Esophagus squamous epithelium (tissue), 4 donors: ENCODE measurements at regions not wholly inside any gene's neighbourhood (a gene's known extent, or its start where the extent isn't known, plus 50 kb on each side); places are given as distances from the start of the nearest gene placed in this dataset.

Source experiments
- POLR2A ChIP-seq, 4 donors: fragments of 450-650 bp; IDR thresholded peaks; one replicate each; pipeline ENCODE4 v1.6.1; 2017; ENCODE audit warnings: antibody characterized with exemption in 4 of 4, mild to moderate bottlenecking in 4 of 4, moderate library complexity in 3 of 4
- TF ChIP-seq, protein P1 (sequence below), 6 experiments: fragments of 450-650 bp in 4 of 6; fragments of 200-600 bp in 2 of 6; sonication (generic) in 2 of 6; IDR thresholded peaks; one replicate each; pipeline ENCODE4 v1.5.1; 2016 to 2019; ENCODE audit warnings: antibody characterized with exemption in 6 of 6, mild to moderate bottlenecking in 4 of 6, moderate library complexity in 4 of 6

DNA sequence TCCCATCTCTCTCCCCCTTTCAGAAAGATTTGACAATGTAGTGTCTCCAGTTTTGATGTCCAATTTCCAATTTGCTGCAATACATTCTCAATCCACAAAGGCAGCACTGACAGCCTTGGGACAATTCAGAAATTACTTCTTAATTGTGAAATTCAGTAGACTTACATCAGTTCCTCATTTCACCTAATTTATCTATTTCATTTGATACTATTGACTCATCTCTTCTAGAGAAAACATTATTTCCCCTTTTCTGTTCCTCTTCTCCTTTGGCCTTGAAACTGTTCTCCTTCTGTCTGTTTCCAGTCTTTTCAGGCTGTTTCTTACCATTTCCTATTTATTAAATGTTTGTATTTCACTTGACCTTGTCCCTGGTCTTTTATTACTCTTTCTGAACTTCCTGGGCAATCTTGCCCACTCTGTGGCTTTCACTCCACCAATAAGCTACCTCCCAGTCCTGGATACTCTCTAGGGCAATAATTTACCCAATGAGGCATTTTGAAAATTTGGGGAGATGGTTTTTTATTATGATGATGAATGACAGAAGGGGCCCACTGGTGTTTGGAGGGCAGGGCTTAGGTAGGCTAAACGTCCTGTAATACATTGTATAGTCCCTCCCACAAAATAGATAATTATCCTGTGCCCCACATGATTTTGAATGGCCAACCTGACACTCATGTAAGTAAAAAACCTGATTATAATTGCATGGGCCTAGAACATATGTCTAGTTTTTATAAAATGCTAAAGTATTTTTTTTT is 498.0 kb upstream of the BOD1L1 start:
- TF ChIP-seq, protein P1, sequence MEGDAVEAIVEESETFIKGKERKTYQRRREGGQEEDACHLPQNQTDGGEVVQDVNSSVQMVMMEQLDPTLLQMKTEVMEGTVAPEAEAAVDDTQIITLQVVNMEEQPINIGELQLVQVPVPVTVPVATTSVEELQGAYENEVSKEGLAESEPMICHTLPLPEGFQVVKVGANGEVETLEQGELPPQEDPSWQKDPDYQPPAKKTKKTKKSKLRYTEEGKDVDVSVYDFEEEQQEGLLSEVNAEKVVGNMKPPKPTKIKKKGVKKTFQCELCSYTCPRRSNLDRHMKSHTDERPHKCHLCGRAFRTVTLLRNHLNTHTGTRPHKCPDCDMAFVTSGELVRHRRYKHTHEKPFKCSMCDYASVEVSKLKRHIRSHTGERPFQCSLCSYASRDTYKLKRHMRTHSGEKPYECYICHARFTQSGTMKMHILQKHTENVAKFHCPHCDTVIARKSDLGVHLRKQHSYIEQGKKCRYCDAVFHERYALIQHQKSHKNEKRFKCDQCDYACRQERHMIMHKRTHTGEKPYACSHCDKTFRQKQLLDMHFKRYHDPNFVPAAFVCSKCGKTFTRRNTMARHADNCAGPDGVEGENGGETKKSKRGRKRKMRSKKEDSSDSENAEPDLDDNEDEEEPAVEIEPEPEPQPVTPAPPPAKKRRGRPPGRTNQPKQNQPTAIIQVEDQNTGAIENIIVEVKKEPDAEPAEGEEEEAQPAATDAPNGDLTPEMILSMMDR (IDR thresholded peaks at IDR 0.05), result no peak
- TF ChIP-seq POLR2A (IDR thresholded peaks at IDR 0.05), result no peak
